Endothelial cell of umbilical vein (primary cell): ENCODE measurements at regions not wholly inside any gene's neighbourhood (a gene's known extent, or its start where the extent isn't known, plus 50 kb on each side); places are given as distances from the start of the nearest gene placed in this dataset.

Experiments used
- CTCF ChIP-seq, 2 donors: IDR thresholded peaks; 1 replicate in 1 of 2; 2 replicates in 1 of 2; pipeline ENCODE4 v1.5.1; 2011; ENCODE audit warnings: low read length in 2 of 2, mild to moderate bottlenecking in 2 of 2, moderate library complexity in 2 of 2, control low read depth in 1 of 2, inconsistent platforms in 1 of 2, low read depth in 1 of 2; ENCODE audit not compliant: insufficient read depth in 1 of 2; ENCODE audit errors: extremely low read depth in 1 of 2
- EZH2 ChIP-seq: IDR thresholded peaks from 2 replicates; pipeline ENCODE4 v1.6.1; 2012; ENCODE audit warnings: borderline replicate concordance, low read depth, mild to moderate bottlenecking, moderate library complexity, low read length, inconsistent platforms; ENCODE audit not compliant: severe bottlenecking
- FOS ChIP-seq: IDR thresholded peaks from 2 replicates; pipeline ENCODE4 v1.6.1; 2011; ENCODE audit warnings: mild to moderate bottlenecking, low read length, moderate library complexity, borderline replicate concordance; ENCODE audit not compliant: insufficient read depth
- GATA2 ChIP-seq: IDR thresholded peaks from 2 replicates; pipeline ENCODE4 v1.7.0; 2011; ENCODE audit warnings: low read depth, mild to moderate bottlenecking, moderate library complexity, mixed read lengths, low read length; ENCODE audit not compliant: insufficient read length, insufficient read depth
- JUN ChIP-seq: IDR thresholded peaks from 2 replicates; pipeline ENCODE4 v1.6.1; 2011; ENCODE audit warnings: borderline replicate concordance, low read depth; ENCODE audit not compliant: insufficient read length, insufficient read depth
- MAX ChIP-seq: IDR thresholded peaks from 2 replicates; pipeline ENCODE4 v1.6.1; 2011; ENCODE audit not compliant: insufficient read depth, insufficient read length
- MYC ChIP-seq: IDR thresholded peaks from one replicate; pipeline ENCODE4 v1.6.1; 2011; ENCODE audit warnings: mild to moderate bottlenecking, low read depth, low read length
- POLR2A ChIP-seq: IDR thresholded peaks from 2 replicates; pipeline ENCODE4 v1.6.1; 2012; ENCODE audit warnings: low read depth, mild to moderate bottlenecking, control low read depth, low read length
- POLR2AphosphoS5 ChIP-seq: IDR thresholded peaks from 2 replicates; pipeline ENCODE4 v1.6.1; 2012; ENCODE audit warnings: low read depth, mild to moderate bottlenecking, control low read depth, low read length, moderate library complexity; ENCODE audit not compliant: insufficient read depth

- TF ChIP-seq CTCF (IDR thresholded peaks at IDR 0.05; ENCODE audit: extremely low read depth in 1 of 2, insufficient read depth in 1 of 2, low read depth in 1 of 2, low read length in 2 of 2) (no peak), POLR2A (no peak), EZH2 (no peak), POLR2AphosphoS5 (no peak), MAX (no peak), JUN (no peak), MYC (no peak), GATA2 (no peak), FOS (no peak)
Measured at GRCh38 chr2:83528767-83529166, 930.3 kb downstream of the SUCLG1 start.
